A673 (cell line): ENCODE measurements at regions not wholly inside any gene's neighbourhood (a gene's known extent, or its start where the extent isn't known, plus 50 kb on each side); places are given as distances from the start of the nearest gene placed in this dataset.
"Not testable (repeated sequence)": the region's sequence is repeated elsewhere in the genome, so short reads cannot be mapped to it uniquely, and the experiment has no call there.

Source experiments
- CTCF ChIP-seq: fragments of 300-800, 200-600 bp; sonication (generic); conservative IDR thresholded peaks from 2 replicates; pipeline ENCODE4 v1.5.1; 2017; ENCODE audit warnings: low read depth, mild to moderate bottlenecking, antibody characterized with exemption, low read length, moderate library complexity, mixed read lengths
- EZH2 ChIP-seq: fragments of 200-600 bp; sonication (generic); IDR thresholded peaks from 2 replicates; pipeline ENCODE4 v1.6.1; 2017; ENCODE audit warnings: borderline replicate concordance, low read depth, mild to moderate bottlenecking, mixed read lengths, antibody characterized with exemption, low read length; ENCODE audit not compliant: poor library complexity, severe bottlenecking

- not testable (repeated sequence) for TF ChIP-seq CTCF, EZH2
Measured at GRCh38 chr1:143845193-143845592, 126.6 kb downstream of the FAM72C start.
